ENCODE measurements at regions not wholly inside any gene's neighbourhood (a gene's known extent, or its start where the extent isn't known, plus 50 kb on each side); places are given as distances from the start of the nearest gene placed in this dataset.

DNA sequence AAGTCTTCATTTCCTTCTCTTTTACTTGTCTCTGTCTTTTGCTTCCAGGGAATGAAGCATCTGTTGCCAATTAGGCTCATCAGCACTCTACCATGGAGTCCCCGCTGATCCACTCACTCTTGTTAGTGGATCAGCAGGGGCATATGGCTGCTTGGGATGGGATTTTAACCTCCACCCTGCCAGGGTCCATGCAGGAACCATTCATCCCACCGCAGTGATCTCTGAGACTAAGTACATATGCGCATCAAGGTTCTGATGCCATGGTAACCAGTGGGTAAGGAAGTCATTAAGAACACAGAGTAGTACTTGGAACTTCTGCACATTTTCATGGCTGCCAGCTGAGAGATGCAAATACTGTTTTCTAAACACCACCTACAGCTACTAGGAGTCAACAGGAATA is 374.0 kb upstream of the ALCAM start:
- no peak for DNase-seq

DNA sequence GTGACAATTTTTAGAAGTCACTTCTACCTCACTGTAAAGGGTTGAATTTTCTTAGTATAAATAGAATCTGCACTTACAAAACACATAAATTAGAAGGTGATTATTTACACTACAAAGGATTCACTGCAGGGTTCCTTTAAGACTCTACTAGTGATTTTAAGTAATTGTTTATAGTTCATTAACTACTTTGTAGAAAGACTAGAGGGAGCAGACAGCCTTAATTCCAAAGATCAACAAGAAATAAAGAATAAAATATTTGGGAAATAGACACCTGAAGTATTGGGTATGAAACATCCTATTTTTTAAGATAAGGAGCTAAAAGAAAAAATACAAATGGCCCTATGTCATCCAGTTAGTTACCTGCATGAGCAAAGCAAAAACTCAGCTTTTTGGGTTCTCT is 360.5 kb upstream of the ALCAM start:
- no peak for DNase-seq

DNA sequence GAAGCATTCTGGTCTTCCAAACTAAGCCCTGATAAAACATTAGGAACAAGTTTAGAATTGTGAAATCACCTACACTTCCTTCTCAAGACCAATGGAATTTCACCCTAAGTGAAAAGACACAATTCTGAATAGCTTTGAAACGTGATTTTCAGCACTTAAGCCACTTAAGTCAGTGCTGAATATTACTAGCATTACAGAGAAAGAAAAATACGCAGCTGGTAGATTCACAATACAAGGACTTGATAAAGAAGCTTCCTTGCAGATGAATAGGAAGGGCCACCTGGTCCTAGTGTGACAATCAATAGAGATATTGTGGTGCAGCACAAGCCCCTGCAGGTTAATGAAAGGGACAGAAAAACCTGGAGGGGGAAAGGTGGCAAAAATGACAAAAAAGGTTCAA is 353.1 kb upstream of the ALCAM start:
- no peak for DNase-seq

DNA sequence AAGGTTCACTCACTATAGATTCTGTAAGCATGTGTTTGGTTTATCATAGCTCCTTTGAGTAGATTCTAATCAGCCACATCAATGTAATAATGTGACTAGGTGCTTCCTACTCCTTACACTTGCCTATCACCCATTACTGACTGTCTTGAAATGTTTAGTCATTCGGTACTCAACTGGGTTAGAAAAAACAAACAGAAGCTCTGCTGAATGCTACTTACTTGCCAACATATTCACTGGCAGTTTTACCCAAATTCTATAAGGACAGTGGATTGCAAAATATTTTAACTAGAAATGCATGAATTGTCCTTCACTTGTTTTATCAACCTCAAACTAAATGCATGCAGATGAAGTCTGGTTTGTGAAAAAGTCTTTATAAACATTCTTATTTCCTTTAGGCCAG is 352.1 kb upstream of the ALCAM start:
- DNase-seq: no peak

DNA sequence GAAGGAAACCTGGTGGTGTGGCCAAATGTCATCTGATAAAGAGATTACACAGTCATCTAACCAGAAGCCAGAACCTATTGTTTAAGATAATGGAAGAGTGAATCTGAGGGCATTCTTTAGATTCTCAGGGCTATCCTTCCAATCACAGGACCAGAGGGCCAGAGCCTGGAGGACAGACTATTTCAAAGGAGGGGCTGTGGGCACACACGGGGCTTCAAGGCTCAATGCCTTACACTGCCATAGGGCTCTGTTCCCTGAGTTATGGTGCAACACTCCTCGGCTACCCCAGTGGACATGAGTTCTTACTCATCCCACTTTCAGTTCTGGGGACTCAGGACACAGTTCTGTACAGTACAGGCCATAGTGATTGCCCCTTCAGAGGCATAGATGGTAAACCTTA is 343.9 kb upstream of the ALCAM start:
- DNase-seq: no peak

DNA sequence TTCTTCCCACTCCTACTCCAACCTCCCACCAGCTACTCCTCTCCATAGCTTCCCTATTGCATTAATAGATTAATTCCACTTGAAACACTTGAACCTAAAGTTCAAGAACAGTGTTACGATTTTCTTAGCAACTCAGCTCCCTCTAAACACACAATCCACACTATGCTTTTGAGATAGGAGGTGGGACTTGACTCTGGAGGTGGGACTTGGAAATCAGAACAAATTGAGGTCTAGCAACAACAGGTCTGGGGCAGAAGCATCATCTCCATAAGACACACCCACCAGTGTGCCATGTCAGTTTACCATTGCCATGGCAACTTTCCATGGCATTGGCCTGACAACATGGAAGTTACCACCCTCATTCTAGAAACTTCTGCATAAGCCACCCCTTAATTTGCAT is 336.5 kb upstream of the ALCAM start:
- DNase-seq: no peak

DNA sequence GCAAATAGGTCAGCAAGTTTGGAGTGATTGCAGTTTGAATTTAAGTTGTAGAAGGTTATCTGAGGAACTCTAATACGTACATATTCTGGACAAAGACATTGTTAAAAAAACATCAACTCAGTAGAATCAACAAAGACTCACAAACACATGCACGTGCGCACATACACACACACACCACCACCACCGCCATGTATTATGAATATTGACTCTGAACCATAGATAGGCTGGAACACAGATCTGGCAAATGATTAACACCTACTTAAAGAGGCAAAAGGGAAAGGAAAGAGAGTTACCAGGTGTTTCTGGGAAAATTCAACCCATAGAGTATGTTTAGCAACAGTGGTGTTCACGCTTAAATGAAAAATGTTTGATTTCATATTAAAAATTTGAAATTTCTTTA is 334.2 kb upstream of the ALCAM start:
- DNase-seq: no peak

DNA sequence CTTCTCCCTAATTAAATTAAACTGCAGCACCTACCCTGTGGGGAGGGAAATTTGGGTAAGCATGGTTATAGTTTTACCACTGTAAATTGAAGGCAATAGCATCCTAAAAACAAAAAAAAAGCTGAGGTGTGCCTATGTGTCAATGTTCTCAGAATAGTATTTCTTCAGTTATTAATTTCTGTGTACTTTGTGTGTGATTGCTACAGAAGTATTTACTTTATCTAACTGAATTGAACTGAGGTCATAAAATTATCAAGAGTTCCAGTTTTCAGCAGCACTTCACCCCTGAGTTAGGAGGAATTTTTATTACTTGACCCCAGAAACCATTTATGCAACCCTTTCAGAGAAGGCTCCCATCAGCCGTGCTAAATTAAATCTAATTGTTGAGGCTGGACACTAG is 333.6 kb upstream of the ALCAM start:
- no peak for DNase-seq

DNA sequence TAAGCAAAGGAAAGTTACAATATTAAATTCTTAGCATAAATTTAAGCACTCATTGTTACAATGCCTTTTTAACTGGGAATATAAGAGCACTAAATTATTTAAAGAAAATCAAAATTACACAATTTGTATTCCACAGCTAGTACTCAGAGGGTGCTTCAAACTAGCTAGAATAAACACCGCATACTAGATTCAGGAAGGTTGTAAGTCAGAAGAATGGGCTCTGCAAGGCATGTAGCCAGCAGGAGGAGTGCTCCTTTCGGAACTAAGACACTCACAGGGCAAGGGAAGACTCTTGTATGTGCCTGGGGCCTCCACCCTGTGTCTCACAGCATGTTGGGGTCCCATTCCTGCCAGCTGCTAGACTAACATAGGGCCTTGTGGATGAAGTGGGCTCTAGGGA is 327.7 kb upstream of the ALCAM start:
- DNase-seq: no peak

DNA sequence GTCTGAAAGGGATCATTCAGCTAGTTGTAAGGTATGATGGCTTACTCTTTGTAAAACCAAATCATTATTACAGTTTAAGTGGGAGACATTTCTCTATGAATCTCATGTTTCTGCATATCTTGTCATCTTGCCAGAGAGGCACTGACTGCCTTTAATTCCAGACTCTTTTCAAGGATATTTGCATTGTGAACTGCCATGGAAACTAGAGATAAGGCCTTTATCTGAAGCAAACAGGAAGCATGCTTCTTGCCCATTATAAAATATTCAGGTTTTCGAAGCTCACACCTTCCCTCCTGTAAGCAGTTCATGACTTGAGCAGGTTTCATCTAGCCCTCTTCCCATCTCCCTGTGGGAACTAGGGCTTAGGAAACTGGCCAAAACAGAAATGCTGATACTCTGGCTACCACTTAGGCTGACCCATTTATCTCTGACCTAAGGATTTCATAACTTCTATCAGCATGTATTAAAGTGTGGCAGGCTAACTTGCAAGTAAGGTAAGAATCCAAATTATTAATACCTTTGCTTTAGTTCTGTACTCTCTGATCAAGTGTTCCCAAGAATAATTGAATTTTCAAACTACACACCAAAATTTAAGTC is 326.6 kb upstream of the ALCAM start:
- DNase-seq: no peak

DNA sequence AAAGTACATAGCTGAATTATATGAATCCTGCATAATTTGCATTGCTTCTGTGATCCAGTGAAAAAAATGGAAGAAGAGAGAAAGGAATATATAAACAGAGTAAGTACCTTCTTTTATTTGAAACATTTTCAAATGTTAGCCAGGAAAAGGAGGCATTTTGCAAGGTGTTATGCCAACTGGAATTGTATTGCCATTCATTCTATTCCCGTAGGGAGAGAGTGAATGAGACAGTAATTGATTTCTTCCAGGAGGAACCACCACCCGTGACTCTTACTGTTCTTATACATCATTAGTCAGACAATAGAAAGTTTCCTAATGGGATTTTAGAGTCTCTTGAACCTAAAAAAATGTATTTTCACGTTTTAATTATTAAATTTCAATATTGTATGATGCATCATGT is 324.1 kb upstream of the ALCAM start:
- no peak for DNase-seq

DNA sequence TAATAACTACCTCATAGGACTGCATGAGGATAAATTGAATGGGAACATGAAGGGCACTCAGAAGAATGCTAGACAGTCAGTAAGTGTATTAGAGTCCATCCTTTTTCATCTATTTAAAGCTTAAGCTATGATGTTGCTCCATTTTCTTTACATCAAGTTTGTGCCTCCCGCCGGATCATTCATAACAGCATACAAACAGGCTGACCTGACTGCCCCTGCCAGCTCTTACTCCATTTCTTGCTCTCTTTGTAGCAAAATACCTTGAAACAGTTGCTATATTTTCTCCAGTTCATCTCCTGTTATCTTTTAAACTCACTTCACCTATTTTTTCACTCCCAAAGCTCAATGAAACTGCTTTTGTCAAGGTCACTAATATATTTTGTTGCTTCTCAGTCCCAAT is 315.6 kb upstream of the ALCAM start:
- no peak for DNase-seq

DNA sequence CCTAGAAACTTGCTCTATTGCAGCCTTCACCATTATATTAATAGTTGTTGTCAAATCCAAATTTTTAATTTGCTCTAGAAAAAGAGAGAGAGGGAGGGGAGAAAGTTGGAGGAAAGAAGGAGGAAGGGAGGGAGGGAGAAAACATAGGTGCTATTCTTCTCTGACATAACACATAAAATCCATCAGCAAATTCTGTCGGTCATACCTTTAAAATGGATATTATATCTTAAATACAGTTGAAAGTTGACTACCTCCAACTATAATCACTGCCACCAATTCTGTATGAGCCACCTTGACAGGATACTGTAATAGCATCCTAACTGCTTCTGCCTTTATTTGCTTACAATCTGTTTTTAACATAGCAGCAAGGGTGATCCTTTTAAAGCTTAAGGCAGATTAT is 314.7 kb upstream of the ALCAM start:
- no peak for DNase-seq

DNA sequence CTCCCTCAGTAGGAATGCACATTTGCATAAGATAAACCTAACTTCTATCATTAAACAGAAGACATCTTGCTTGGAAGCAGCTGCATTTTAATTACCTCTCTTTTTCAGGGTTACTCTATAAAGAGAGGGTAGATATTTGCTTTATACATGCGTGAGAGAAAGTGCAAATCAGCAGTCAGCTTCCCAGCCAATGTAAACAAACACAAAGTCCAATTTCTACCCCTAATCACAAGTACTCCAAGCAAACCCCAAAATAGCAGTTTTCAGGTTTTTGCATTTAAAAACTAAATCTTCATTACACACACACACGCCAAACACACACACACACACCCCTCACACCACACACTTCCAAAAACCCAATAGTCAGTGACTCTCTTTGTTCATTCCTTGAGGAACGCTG is 303.9 kb upstream of the ALCAM start:
- DNase-seq: no peak

DNA sequence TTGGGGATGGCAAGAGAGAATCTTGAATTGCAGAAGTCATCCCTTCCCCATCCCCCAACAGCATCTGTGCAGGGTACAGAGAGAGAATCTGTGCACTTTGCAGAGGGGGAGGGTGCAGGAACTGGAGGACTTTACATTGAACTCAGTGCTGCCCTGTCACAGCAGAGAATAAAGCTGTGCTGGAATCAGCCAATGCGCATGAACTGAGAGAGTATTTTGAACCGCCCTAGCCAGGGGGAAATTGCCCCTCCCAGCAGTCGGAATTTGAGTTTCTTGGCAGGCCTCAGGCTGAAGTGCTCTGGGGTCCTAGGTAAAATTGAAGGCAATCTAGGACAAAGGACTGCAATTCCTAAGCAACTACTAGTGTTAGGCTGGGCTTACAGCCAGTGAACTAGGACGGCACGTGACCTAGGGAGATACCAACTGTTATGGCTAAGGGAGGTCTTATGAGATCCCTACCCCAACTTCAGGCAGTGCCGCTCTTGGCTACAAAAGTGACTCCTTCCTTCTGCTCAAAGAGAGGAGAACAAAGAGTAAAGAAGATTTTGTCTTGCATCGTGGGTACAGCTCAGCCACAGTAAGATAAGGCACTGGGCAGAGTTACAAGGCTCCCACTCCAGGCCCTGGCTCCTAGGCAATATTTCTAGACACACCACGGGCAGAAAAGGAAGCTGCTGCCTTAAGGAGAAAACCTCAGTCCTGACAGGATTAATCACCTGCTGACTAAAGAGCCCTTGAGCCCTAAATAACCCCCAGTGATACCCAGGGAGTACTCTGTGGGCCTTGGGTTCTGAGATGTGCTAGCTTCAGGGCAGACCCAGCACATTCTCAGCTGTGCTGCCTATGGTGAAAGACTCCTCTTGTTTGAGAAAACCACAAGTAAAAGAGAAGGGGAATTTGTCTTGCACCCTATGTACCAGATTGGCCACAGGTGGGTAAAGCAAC is 300.5 kb upstream of the ALCAM start:
- DNase-seq: no peak

DNA sequence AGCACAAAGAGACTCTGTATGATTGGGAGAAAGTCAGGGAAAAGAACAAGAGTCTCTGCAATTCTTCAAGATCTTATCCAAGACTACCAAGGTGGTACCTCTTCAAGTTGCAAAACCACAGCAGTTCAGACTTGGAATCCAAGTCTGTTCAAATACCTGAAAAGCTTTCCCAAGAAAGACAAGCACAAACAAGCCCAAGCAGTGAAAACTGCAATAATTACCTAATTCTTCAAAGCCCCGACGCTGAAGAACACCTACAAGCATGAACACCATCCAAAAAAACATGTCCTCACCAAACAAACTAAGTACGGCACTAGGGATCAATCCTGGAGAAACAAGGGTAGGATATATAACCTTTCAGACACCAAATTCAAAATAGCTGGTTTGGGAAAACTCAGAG is 299.3 kb upstream of the ALCAM start:
- DNase-seq: no peak

DNA sequence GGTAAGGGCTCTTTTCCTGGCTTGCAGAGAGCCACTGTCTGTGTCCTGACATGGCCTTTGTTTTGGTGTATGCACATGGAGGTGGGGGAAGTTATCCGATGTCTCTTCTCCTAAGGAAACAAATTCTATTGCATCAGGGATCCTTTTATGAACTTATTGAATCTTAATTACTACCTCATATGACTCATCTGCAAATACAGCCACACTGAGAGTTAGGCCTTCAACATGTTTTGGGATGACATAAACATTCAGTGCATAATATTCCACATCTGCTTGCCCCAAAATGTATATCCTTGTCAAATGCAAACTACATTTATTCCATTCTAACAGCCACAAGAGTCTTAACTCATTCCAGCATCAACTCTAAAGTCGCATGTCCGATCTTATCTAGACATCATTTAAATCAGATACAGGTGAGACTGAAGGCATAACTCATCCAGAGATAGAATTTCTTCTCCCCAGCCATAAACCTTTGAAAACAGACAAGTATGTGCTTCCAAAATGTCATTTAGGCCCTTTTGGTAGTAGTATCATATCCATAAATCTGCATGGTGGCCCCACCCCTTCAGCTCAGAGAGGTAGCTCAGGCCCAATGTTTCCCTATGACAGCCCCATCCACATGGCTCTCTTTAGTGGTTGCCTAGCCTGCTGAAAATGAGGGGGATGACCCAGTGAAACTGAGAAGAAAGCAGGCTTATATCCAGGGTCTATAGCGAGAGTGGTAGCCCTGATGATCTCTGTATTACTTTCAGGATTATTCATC is 289.5 kb upstream of the ALCAM start:
- DNase-seq: no peak

DNA sequence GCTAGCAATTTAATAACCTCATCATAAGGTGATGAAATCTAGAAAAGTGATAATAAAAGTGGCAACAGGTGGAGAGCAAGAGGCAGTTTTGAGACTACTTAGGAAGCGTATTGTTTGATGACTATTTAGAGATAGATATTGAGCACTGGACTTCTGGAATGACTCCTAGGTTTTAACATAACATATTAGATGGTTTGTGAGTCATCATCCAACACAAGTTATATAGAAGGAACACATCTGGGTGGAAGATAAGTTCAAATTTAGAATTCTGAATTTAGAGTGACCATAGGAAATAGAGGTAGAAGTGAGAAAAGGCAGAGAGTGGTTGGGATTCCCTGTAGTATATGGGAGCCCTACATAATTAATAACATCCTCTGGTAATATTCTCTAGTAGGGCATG is 282.8 kb upstream of the ALCAM start:
- DNase-seq: no peak

DNA sequence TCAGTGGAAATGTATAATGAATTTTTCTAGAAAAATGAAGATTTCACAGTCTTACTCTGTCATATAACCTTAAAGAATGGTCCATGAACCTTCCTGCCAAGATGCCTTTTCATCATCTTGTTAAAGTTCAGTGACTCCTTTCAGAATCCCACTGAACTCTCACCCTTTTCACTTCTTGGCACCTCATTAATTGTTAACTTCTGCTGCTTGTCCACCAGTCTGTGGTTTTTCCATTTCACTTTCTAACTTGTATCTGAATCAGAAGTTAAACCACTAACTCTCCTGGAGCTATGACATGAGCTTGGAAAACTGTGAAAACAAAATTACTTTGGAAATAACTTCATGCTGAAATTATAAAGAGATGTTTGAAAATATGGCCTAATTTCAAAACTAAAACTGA is 281.2 kb upstream of the ALCAM start:
- DNase-seq: no peak

DNA sequence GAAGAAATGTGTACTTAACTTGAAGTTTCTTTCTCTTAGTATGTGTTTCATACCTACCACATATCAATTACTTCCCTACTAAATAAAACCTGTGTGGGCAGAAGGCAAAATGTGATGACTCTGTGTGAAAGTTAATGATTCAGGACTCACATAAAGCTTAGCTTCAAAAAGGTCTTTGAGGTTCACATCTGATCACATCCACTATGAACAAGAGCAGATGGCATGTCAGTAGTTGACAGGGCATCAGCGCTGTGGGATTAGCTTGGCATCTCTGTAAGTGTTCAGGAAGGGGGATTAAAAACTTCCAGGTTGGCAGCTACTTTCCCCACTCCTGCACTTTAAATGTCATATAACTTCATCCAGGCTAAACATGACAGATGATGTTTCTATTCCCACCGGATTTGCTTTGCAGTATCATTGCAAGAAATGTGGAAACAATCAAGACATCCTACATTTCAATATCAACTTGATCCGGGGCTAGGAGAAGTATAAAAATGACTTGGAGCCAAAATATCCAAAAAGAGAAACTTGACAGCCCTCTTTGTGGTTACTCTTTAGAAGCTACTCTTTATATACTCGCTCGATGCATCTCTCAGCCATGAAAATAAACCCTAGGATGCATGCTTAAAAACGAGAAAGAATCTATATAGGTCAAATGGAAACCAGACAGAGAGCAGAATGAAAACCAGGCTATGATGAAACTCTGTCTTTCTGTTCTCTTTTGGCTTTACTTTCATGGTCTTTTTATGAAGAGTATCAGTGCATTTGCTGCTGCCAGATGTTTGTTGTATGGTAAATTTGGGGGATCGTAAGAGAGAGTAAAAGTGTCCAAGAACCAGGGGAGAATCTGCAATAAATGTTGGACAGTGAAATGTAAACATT is 273.1 kb upstream of the ALCAM start:
- no peak for DNase-seq

DNA sequence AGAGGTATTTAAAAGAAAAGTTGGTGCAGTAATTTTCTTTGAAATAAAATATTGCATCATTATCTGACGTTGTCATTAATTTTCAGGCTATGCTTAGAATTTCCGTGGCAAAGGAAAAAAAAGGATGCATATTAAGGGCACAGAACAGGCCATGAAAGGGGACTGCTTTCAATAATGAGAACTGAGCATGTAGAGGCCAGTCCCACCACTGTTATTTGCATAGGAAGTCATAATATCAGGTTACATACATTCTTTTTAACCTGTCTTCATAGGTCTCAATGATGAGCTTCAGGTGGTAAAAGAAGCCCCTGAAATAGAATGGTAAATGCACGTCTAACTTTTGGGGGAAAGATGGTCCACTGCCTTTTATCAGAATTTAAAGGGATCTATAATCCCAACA is 272.1 kb upstream of the ALCAM start:
- no peak for DNase-seq

DNA sequence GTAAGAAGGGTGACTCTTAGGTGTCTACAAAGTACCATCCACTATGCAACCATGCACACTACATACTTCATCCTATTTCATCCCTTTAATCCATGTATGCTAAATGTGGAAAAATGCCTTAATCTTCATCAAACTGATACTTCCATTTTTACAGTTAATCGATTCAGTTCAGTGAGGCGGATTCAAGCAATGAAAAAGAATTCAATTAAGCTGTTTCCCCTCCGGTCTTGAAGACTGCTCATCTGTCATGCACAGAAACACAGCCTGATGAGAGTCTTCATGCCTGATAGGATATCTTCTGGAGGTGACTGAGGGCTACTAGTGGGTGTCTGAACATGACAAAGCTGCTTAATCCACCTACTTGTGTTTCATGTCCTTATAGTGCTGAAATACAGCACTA is 270.6 kb upstream of the ALCAM start:
- DNase-seq: no peak

DNA sequence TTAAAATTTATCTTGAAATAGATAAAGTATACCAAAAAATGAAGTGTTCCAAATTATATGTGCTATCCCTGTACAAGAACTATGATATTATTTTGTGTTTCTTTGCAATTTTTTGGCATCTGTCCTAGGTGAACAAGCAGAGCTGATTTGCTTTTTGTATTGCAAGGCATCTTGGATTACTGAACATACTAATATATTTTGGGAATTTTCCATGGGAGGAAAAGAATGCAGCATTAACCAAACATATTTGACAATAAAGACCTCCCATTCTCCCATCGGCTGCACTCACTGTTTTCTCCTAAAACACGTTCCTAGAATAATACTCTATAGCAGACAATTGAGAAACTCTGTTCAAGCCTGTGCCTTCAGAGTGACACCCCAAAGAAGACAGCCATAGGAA is 265.1 kb upstream of the ALCAM start:
- no peak for DNase-seq

All from suppressor macrophage treated with lipopolysaccharide for 4 hours (primary cell).